ENCODE measurements at regions not wholly inside any gene's neighbourhood (a gene's known extent, or its start where the extent isn't known, plus 50 kb on each side); places are given as distances from the start of the nearest gene placed in this dataset.
A peak's percentile ranks its signal among the peaks of the same experiment; 100 is the strongest.

DNA sequence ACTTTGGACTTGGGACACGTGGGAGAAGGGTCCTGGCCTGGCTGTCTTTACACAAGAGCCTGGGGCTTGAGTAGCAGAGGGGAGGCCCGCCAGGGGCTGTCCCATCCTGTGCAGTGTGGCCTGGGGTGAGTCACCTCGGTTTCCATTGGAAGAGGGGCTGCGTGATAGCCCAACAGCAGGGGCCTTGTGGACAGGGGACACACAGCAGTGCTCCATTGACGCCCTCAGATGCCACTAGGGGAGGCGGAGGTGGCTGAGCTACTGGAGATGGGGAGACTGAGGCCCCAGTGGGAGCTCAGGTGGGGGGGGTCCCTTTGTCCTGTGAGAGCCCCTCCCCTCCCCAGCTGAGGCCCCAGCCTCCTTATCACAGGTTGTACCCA lies 50.0 kb upstream of the RNU6ATAC start:
- peak overlapping the region; percentile 11 to 55 for H3K27ac Mint-ChIP-seq
- H3K9me3 Mint-ChIP-seq, result peaks cover 0 to 4% of the 10 kb centered on the region in 2 donors
- H3K36me3 Mint-ChIP-seq, result peaks cover 0 to 4% of the 10 kb centered on the region in 2 donors
- ATAC-seq (peak in 1 of 2 donors; percentile 76), DNase-seq (ENCODE audit: low spot score in 2 of 2) (no peak)

GRCh38 chr9:134214766-134215419 lies 50.5 kb upstream of the RNU6ATAC start:
- ATAC-seq (no peak), DNase-seq (ENCODE audit: low spot score in 2 of 2) (no peak)
- Mint-ChIP-seq H3K9me3 (peaks cover 0 to 4% of the 10 kb centered on the region in 2 donors), H3K36me3 (peaks cover 0 to 4% of the 10 kb centered on the region in 2 donors), H3K27ac (no peak overlapping the region)

GRCh38 chr9:134215420-134215698 lies 51.0 kb upstream of the RNU6ATAC start:
- Mint-ChIP-seq H3K36me3 (peaks cover 0 to 4% of the 10 kb centered on the region in 2 donors), H3K27ac (no peak overlapping the region), H3K9me3 (peaks cover 0 to 4% of the 10 kb centered on the region in 2 donors)
- DNase-seq (ENCODE audit: low spot score in 2 of 2) (no peak), ATAC-seq (no peak)

GRCh38 chr9:134215699-134216448 lies 51.5 kb upstream of the RNU6ATAC start:
- Mint-ChIP-seq H3K27ac (no peak overlapping the region), H3K9me3 (peaks cover 0 to 4% of the 10 kb centered on the region in 2 donors), H3K36me3 (peaks cover 0 to 4% of the 10 kb centered on the region in 2 donors)
- no peak for DNase-seq (ENCODE audit: low spot score in 2 of 2)
- ATAC-seq, result no peak

DNA sequence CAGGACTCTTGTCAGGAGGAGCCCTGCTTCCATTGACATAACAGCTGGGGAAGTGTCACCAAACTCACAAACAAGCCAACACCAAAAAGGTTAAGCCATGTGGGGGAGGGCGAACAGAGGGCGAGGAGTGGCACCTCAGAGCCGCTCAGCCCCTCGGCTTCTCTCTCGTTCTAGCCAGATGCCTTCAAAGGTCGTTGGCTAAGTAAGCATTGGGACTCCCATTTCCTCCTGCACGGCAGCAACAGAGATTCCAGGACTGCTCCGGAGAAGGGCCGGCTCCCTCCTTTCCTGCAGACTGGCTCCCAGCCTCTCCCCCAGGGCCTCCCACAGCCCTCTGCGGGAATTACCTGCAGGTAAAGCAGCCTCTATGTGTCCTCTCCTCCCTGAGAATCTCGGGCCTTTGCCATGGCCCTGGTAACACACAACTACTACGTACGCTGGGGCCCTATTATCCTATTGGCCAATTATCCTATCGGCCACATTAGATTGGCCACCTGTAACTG lies 52.1 kb upstream of the RNU6ATAC start:
- Mint-ChIP-seq H3K36me3 (peaks cover 0 to 4% of the 10 kb centered on the region in 2 donors), H3K27ac (no peak overlapping the region), H3K9me3 (peaks cover 0 to 4% of the 10 kb centered on the region in 2 donors)
- DNase-seq (ENCODE audit: low spot score in 2 of 2), result no peak
- ATAC-seq, result no peak

DNA sequence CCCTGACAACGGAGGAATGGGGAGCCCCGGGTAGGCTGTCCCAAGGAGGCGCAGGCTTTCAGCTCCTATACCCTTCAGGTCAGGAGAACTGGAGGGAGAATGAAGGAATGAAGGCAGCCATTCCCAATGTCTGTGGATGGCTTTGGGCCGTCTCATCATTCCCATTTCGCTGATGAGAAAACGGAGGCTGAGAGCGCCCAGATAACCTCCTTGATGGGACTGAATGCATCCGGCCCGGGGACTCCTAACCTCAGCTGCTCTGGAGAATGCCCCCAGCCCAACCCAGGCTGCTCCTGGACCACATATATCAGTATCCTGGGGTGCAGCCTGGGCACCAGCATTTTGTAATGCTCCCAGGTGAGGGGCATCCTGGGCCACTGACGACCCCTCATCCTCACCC lies 52.6 kb upstream of the RNU6ATAC start:
- Mint-ChIP-seq H3K9me3 (peaks cover 0 to 4% of the 10 kb centered on the region in 2 donors), H3K27ac (no peak overlapping the region), H3K36me3 (peaks cover 0 to 4% of the 10 kb centered on the region in 2 donors)
- DNase-seq (ENCODE audit: low spot score in 2 of 2) (no peak), ATAC-seq (no peak)

DNA sequence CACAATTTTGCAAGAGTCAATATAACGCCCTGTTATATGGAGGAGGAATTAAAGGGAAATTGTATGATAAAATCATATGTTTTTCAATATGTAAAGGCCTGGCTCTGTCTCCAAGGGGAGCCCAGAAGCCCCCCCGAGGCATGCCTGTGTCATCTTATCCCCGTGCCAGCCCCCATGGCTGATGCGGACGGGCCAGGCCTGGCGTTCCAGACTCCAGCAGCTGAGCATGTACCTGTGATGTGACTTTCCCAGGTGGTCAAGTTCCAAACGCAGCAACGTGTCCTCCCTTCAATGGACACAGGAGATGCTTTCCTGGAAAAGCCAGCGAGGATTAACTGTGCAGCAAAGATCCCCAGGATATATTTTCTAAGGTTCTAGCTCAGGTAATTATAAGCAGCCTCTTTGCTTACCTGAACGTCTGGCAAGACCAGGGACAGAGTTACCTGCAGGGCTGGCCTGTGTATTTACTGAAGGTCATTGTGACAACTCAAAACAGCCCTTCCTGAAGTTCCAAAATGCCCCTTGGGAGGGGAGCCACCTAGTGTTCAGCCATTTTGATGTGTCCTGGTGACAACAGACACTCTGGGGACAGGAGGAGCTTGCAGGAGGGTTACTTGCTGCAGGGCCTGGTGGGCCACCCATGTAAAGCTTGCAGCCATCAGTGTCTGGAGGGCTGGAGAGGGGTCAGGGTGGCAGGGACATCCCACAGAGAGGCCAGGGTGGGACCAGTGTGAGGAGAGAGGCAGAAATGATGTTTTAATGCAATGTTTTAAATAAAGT lies 53.3 kb upstream of the RNU6ATAC start:
- peaks cover 0 to 4% of the 10 kb centered on the region in 2 donors for H3K9me3 Mint-ChIP-seq
- DNase-seq (ENCODE audit: low spot score in 2 of 2) (no peak), ATAC-seq (no peak)
- H3K27ac Mint-ChIP-seq, result no peak overlapping the region
- peaks cover 0 to 3% of the 10 kb centered on the region in 2 donors for H3K36me3 Mint-ChIP-seq

GRCh38 chr9:134218230-134218629 lies 53.9 kb upstream of the RNU6ATAC start:
- DNase-seq (ENCODE audit: low spot score in 2 of 2) (no peak), ATAC-seq (no peak)
- Mint-ChIP-seq H3K36me3 (no peaks in the 10 kb centered on the region), H3K27ac (no peak overlapping the region), H3K9me3 (no peaks in the 10 kb centered on the region)

- H3K36me3 Mint-ChIP-seq, result no peaks in the 10 kb centered on the region
- H3K9me3 Mint-ChIP-seq, result no peaks in the 10 kb centered on the region
- DNase-seq (ENCODE audit: low spot score in 2 of 2) (no peak), ATAC-seq (no peak)
- H3K27ac Mint-ChIP-seq, result no peak overlapping the region
Observed at GRCh38 chr9:134219646-134220060, 55.3 kb upstream of the RNU6ATAC start.

DNA sequence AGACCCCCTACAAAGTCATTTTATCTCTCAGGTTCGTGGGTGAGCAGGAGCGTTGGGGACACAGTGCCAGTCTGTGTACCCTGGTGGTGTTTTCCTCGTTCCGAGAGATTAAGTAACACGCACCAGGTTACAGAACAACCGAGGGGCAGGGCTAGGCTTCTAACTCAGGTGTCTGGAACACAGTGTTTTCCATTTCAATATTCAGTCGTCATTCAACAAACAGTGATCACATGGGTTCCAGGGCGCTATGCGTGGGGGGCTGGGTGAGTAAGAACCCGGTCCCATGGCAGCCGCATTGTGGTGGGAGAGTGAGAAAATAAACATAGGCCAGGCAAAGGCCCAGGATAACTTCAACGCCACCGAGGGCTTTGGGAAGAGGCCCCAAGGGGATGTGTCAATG lies 55.9 kb upstream of the RNU6ATAC start:
- H3K27ac Mint-ChIP-seq, result no peak overlapping the region
- H3K36me3 Mint-ChIP-seq, result no peaks in the 10 kb centered on the region
- no peaks in the 10 kb centered on the region for H3K9me3 Mint-ChIP-seq
- DNase-seq (ENCODE audit: low spot score in 2 of 2), result no peak
- ATAC-seq, result no peak

DNA sequence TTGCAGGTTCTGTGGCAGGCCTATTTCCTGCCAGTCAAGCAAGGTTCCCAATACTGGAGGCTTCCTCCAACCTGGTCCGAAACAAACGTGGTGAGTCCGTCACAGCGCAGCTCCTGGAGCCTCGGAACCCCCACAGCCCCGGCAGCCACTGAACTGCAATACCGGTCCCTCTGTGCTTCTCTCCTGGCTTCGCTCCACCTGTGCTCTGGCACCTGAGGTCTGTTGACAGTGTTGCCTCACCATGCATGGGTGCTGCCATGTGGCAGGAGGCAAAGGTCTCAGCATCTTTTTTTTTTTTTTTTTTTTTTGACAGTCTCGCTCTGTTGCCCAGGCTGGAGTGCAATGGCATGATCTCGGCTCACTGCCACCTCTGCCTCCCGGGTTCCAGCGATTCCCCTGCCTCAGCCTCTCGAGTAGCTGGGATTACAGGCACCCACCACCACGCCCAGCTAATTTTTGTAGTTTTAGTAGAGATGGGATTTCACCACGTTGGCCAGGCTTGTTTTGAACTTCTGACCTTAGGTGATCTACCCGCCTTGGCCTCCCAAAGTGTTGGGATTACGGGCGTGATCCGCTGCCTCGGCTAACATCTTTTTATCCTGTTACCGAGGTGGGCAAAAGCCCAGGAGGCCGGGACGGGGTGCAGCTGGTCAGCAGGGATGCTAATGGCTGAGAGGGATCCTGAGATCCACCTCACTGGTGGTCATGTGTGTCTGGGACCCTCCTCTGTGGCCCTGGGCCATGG lies 57.1 kb upstream of the RNU6ATAC start:
- Mint-ChIP-seq H3K9me3 (no peaks in the 10 kb centered on the region), H3K27ac (no peak overlapping the region), H3K36me3 (no peaks in the 10 kb centered on the region)
- ATAC-seq (no peak), DNase-seq (ENCODE audit: low spot score in 2 of 2) (no peak)

DNA sequence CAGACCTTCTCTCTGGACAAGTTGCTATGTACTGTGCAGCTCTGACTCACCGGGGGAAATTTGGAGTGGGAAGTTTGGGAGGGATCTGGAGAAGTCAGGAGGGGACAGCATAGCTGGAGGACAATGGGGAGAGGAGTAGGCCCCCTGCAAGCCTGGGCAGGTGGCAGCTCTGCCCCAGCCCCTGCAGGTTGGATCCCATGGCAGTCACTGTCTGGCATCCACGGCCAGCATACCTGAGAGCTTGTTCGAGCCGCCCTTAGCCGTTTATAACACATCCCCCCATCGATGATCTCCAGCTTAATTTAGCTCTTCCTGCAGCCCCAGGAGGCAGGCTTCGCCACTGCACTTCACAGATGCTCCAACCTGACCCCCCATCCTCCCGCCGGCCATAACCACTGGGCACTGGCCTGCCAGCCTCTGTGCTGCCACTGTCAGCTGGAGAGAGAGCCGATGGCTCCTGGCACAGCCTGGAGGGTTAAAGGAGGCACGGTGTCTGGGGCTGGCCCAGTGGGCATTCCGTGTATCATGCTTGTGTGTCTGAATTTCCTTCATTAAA lies 57.7 kb upstream of the RNU6ATAC start:
- Mint-ChIP-seq H3K9me3 (no peaks in the 10 kb centered on the region), H3K27ac (no peak overlapping the region), H3K36me3 (no peaks in the 10 kb centered on the region)
- DNase-seq (ENCODE audit: low spot score in 2 of 2), result no peak
- no peak for ATAC-seq

GRCh38 chr9:134223091-134223490 lies 58.7 kb upstream of the RNU6ATAC start:
- no peak for DNase-seq (ENCODE audit: low spot score in 2 of 2)
- H3K36me3 Mint-ChIP-seq, result no peaks in the 10 kb centered on the region
- peak overlapping the region in 1 of 2 donors; percentile 22 for H3K27ac Mint-ChIP-seq
- H3K9me3 Mint-ChIP-seq, result no peaks in the 10 kb centered on the region
- ATAC-seq, result no peak

GRCh38 chr9:134223591-134224122 lies 59.3 kb upstream of the RNU6ATAC start:
- H3K9me3 Mint-ChIP-seq, result no peaks in the 10 kb centered on the region
- DNase-seq (ENCODE audit: low spot score in 2 of 2) (no peak), ATAC-seq (no peak)
- no peaks in the 10 kb centered on the region for H3K36me3 Mint-ChIP-seq
- H3K27ac Mint-ChIP-seq, result no peak overlapping the region

- ATAC-seq (no peak), DNase-seq (ENCODE audit: low spot score in 2 of 2) (no peak)
- Mint-ChIP-seq H3K27ac (no peak overlapping the region), H3K36me3 (no peaks in the 10 kb centered on the region), H3K9me3 (no peaks in the 10 kb centered on the region)
Observed at GRCh38 chr9:134224127-134224526, 59.8 kb upstream of the RNU6ATAC start.

- H3K27ac Mint-ChIP-seq, result no peak overlapping the region
- H3K36me3 Mint-ChIP-seq, result no peaks in the 10 kb centered on the region
- H3K9me3 Mint-ChIP-seq, result no peaks in the 10 kb centered on the region
- ATAC-seq, result no peak
- no peak for DNase-seq (ENCODE audit: low spot score in 2 of 2)
Observed at GRCh38 chr9:134224567-134225093, 60.3 kb upstream of the RNU6ATAC start.

Measured in activated naive CD4-positive, alpha-beta T cell treated with anti-CD3 and anti-CD28 coated beads, Interleukin-2, amount 50 U/mL, for 72 hours (primary cell).